Type B pancreatic cell (in vitro differentiated cells): ENCODE measurements at regions not wholly inside any gene's neighbourhood (a gene's known extent, or its start where the extent isn't known, plus 50 kb on each side); places are given as distances from the start of the nearest gene placed in this dataset.
A peak's percentile ranks its signal among the peaks of the same experiment; 100 is the strongest.
"Not testable (repeated sequence)": the region's sequence is repeated elsewhere in the genome, so short reads cannot be mapped to it uniquely, and the experiment has no call there.

Source experiments
- DNase-seq: peaks from one replicate; pipeline ENCODE4 v3.0.0; 2021; ENCODE audit warnings: mixed read lengths; ENCODE audit not compliant: unreplicated experiment; ENCODE audit errors: extremely low spot score
- H3K27ac Mint-ChIP-seq: 2 replicates; pipeline ENCODE4 v1.8.0; 2021; ENCODE audit warnings: mild to moderate bottlenecking, mixed read lengths
- H3K27me3 Mint-ChIP-seq: 2 replicates; pipeline ENCODE4 v1.8.0; 2021; ENCODE audit warnings: mixed read lengths
- H3K36me3 Mint-ChIP-seq: 2 replicates; pipeline ENCODE4 v1.8.0; 2021; ENCODE audit warnings: mixed read lengths
- H3K4me1 Mint-ChIP-seq: one replicate; pipeline ENCODE4 v1.8.0; 2021; ENCODE audit warnings: mixed read lengths; ENCODE audit not compliant: unreplicated experiment
- H3K4me3 Mint-ChIP-seq: 2 replicates; pipeline ENCODE4 v1.8.0; 2021; ENCODE audit warnings: mild to moderate bottlenecking, mixed read lengths
- H3K9me3 Mint-ChIP-seq: 2 replicates; pipeline ENCODE4 v1.8.0; 2021; ENCODE audit warnings: mixed read lengths
- TF ChIP-seq, protein P1 (sequence below): fragments of 200-600 bp; sonication (generic); conservative IDR thresholded peaks from 2 replicates; pipeline ENCODE4 v1.5.0; 2021; ENCODE audit warnings: antibody characterized with exemption, mild to moderate bottlenecking

DNA sequence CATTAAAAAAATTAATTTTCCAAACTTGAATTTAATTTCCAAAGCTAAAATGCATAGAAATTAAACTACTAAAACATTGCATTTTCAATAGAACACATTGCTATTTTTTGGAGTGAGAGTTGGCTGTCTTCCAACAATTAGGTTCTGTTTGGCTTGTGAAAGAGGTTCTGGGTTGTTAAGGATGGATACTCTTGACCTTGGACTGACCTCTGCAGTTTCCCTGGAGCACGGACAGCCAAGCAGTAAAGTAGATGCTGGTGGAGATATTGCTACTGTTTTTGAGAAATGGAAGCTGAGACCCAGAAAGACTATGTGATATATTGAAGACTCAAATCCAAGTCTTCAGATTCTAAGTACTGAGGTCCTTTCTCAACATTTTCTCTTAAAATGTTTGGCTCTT, 95.9 kb upstream of the CHD6 start:
- DNase-seq: no peak
- Mint-ChIP-seq H3K9me3 (no peaks in the 10 kb centered on the region), H3K36me3 (no peaks in the 10 kb centered on the region), H3K27ac (no peak overlapping the region), H3K27me3 (peaks cover 6% of the 10 kb centered on the region), H3K4me3 (no peak overlapping the region), H3K4me1 (peaks cover 4% of the 10 kb centered on the region)
- TF ChIP-seq, protein P1, sequence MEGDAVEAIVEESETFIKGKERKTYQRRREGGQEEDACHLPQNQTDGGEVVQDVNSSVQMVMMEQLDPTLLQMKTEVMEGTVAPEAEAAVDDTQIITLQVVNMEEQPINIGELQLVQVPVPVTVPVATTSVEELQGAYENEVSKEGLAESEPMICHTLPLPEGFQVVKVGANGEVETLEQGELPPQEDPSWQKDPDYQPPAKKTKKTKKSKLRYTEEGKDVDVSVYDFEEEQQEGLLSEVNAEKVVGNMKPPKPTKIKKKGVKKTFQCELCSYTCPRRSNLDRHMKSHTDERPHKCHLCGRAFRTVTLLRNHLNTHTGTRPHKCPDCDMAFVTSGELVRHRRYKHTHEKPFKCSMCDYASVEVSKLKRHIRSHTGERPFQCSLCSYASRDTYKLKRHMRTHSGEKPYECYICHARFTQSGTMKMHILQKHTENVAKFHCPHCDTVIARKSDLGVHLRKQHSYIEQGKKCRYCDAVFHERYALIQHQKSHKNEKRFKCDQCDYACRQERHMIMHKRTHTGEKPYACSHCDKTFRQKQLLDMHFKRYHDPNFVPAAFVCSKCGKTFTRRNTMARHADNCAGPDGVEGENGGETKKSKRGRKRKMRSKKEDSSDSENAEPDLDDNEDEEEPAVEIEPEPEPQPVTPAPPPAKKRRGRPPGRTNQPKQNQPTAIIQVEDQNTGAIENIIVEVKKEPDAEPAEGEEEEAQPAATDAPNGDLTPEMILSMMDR: no peak

DNA sequence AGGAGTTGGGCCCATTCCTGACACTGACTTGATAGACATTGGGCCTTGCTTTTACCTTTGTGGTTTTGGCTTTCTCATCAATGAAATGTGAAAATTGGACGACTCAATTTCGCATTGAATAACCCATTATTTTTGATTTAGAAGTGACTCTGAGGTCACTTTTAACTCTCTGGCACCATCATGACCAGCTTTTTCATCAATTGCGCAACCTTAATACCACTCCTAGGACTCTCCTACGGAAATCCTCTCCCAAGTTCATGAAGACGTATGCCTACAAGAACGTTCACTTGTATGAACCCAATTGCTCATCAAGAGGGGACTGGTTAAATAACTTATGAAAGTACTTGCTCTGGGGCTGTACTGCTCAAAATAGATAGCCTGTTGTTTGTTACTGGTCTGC, 86.7 kb upstream of the CHD6 start:
- TF ChIP-seq, protein P1: no peak
- H3K27me3 Mint-ChIP-seq: peaks cover 5% of the 10 kb centered on the region
- no peaks in the 10 kb centered on the region for H3K9me3 Mint-ChIP-seq
- H3K36me3 Mint-ChIP-seq: no peaks in the 10 kb centered on the region
- peaks cover 5% of the 10 kb centered on the region for H3K4me1 Mint-ChIP-seq
- no peak overlapping the region for H3K4me3 Mint-ChIP-seq
- no peak overlapping the region for H3K27ac Mint-ChIP-seq
- no peak for DNase-seq

- H3K27ac Mint-ChIP-seq: no peak overlapping the region
- TF ChIP-seq, protein P1: no peak
- H3K4me3 Mint-ChIP-seq: no peak overlapping the region
- H3K9me3 Mint-ChIP-seq: no peaks in the 10 kb centered on the region
- no peak for DNase-seq
- H3K4me1 Mint-ChIP-seq: peaks cover 7% of the 10 kb centered on the region
- no peaks in the 10 kb centered on the region for H3K36me3 Mint-ChIP-seq
- H3K27me3 Mint-ChIP-seq: peaks cover 2% of the 10 kb centered on the region
Measured at GRCh38 chr20:41702647-41703046, 84.5 kb upstream of the CHD6 start.

DNA sequence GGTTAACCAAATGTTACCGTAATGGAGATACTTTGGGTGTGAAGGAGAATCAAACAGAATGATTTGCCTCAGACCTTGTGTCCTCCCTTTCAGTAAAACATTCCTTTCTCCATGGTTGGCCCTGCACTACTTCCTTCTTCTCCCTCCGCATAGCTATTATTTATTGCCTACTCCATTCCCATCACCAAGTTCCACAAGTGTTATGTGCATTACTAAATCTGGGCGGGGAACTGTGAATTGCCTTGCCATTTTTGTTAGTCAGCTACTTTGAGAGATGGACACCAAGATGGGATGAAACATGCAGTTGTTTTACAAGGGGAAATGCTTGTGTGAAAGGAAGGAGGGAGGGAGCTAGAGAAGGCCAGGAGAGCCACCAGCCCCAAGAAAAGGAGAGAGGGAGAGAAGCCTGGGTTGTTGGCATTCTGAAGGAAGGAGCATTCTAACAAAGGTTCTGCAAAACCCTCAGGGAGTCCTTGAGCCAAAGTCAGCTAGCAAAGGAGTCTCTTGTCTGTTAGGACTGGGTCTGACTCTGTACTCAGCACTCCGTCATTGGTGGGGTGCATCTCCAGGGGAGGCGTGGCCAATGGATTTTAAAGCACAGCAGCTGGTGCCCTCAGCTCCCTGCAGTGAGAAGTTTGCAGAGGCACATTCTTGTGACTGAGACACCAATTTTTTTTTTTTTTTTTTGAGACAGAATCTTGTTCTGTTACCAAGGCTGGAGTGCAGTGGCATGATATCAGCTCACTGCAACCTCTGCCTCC, 83.6 kb upstream of the CHD6 start:
- Mint-ChIP-seq H3K36me3 (no peaks in the 10 kb centered on the region), H3K4me1 (peaks cover 9% of the 10 kb centered on the region), H3K27ac (peak overlapping the region; percentile 9), H3K9me3 (no peaks in the 10 kb centered on the region), H3K4me3 (no peak overlapping the region), H3K27me3 (peaks cover 3% of the 10 kb centered on the region)
- TF ChIP-seq, protein P1: no peak
- DNase-seq: no peak

GRCh38 chr20:41699673-41700072, 81.5 kb upstream of the CHD6 start:
- not testable (repeated sequence) for H3K4me1 Mint-ChIP-seq, DNase-seq, H3K4me3 Mint-ChIP-seq, H3K27ac Mint-ChIP-seq, H3K36me3 Mint-ChIP-seq, H3K9me3 Mint-ChIP-seq, H3K27me3 Mint-ChIP-seq

DNA sequence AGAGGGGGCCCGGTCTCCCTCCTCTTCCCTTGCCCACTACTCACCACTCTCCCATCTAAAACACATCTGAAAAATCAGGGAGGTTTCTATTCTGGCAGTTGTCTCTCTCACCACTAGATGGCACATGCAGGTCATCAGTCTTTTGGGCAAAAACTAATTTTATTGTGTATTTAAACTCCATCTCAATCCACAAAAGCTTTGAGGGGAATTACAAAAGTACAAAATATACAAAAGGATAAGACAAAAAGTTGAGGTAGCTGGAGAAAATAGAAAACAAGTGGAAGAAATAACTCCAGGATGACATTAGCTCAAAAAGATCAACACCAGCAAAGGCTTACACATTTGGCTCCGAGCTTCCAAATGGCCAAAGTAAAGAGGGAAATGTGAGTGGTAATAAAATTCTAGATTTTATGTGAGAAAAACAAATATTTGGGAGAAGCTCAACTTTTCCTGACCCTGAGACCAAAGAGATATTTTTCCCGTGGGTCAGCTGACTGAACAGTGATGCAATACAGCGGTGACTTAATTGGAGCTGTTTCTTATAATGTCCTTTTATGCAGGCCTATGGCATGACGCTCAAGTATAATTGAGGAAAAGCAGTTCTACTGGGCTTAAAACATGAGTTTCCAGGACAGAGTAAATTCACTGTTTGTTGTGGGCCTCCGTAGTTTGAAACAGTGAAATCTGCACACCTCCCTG, 79.8 kb upstream of the CHD6 start:
- H3K27me3 Mint-ChIP-seq: peaks cover 7% of the 10 kb centered on the region
- peak overlapping the region; percentile 69 for H3K4me3 Mint-ChIP-seq

More for the DNA sequence above, 79.8 kb upstream of the CHD6 start:
- TF ChIP-seq, protein P1: peak; percentile 89
- H3K4me1 Mint-ChIP-seq: peaks cover 15% of the 10 kb centered on the region
- no peaks in the 10 kb centered on the region for H3K9me3 Mint-ChIP-seq
- DNase-seq: no peak
- H3K36me3 Mint-ChIP-seq: no peaks in the 10 kb centered on the region
- H3K27ac Mint-ChIP-seq: no peak overlapping the region
